HG03135 (cell line): ENCODE measurements at regions not wholly inside any gene's neighbourhood (a gene's known extent, or its start where the extent isn't known, plus 50 kb on each side); places are given as distances from the start of the nearest gene placed in this dataset.
"Not testable (repeated sequence)": the region's sequence is repeated elsewhere in the genome, so short reads cannot be mapped to it uniquely, and the experiment has no call there.

Experiments used
- ATAC-seq: cut with Tn5 transposase; IDR thresholded peaks from one replicate; pipeline ENCODE4 v1.9.1; 2021; ENCODE audit warnings: mild to moderate bottlenecking, moderate library complexity; ENCODE audit not compliant: unreplicated experiment

DNA sequence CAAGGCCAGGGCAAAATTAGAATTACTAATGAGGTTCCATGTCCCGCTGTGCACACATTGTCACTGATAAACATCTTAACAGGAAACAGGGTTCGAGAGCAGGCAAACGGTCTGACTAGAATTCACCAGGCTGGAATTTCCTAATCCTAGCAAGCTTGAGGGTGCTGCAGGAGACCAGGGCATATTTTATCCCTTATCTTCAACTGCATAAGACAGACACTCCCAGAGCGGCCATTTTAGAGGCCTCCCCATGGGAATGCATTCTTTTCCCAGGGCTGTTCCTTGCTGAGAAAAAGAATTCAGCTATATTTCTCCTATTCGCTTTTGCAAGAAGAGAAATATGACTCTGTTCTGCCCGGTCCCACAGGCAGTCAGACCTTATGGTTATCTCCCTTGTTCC lies 282.5 kb upstream of the TACR3 start:
- ATAC-seq, result not testable (repeated sequence)

DNA sequence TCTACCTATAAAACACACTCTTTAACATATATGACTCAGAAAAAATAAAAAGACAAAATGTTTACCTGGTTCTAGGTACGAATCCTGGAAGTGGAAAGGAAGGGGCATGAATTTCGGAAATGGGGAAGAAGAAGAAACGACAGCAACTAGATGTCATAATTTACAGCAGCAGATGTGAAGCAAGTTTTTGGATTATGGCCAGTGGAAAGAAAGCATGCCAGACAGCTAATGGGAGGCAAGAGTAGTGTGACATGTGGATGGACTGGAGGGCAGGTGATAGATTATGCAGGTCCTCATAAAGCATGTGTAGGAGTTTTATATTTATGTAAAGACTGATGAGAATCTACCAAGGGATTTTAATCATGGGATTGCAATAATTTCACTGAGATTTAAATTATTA lies 279.0 kb upstream of the TACR3 start:
- ATAC-seq, result no peak

DNA sequence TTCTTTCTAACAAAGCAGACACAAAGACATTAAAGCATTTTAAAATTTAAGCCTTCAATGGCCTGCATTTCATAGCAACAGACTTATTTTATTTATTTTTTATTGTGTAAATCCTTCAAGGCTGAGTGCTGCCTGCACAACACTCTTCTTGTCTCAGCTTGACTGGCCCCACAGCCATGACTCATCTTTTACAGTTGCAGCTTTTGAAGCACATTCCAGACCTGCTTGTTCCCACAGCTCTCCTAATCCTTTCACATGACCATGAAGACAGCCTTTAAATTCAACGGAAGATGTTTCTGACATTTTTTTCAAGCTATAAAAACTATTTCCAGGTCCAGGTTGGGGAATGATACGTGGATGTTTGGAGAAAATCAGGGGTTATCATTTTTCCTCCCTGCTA lies 276.9 kb upstream of the TACR3 start:
- no peak for ATAC-seq

DNA sequence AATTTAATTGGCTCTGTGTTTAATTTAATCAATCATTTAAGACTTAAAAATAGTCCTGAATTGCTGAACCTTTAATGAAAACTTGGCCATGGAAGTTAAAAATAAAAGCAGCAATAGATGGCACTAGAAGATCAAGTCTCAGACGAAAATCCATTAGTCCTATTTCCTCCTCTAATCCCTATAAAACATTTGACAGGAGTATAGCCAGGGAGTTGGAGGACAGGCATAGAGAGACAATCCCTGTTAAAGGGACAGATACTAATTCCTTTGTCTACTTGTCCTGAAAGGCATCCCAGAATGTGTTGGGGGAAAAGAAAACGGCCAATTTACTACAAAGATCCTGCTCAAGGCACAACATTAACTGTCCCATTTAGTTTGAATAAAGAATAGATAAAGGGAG lies 276.3 kb upstream of the TACR3 start:
- no peak for ATAC-seq

DNA sequence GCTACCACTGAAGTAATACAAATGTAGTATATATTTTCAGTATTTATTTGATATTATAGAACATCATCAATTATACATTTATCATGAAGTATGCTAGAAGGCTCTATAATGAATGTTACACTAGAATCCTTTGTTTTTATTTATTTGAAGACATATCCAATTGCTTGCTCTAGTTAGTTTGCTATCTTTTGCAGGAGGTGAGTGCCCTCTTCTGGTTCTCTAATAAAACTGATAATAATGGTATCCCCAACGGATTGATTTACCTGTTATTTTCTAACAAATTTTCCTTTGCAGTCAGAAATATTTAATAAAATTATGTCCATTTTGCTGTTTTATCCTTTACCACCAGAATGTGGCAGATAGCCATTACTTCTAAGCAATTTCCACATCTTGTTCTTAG lies 274.3 kb upstream of the TACR3 start:
- ATAC-seq, result no peak

DNA sequence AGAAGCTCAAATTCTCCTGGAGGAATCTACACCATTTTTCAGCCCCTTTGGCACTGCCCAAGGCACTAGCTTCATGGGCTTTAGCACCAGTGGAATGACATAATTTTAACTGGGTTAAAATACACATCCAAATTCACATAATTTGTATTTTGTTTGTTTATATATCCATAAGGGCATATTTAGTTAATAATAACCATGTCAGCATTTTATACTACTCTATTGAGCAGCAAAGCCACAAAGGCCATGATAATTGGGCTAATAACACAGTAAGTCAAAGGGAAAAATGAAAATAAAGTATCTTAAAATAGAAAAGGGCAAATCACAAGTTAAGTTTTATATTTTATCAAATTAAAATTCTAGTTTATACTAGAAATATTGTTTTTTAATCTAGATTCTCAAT lies 262.7 kb upstream of the TACR3 start:
- ATAC-seq, result no peak

DNA sequence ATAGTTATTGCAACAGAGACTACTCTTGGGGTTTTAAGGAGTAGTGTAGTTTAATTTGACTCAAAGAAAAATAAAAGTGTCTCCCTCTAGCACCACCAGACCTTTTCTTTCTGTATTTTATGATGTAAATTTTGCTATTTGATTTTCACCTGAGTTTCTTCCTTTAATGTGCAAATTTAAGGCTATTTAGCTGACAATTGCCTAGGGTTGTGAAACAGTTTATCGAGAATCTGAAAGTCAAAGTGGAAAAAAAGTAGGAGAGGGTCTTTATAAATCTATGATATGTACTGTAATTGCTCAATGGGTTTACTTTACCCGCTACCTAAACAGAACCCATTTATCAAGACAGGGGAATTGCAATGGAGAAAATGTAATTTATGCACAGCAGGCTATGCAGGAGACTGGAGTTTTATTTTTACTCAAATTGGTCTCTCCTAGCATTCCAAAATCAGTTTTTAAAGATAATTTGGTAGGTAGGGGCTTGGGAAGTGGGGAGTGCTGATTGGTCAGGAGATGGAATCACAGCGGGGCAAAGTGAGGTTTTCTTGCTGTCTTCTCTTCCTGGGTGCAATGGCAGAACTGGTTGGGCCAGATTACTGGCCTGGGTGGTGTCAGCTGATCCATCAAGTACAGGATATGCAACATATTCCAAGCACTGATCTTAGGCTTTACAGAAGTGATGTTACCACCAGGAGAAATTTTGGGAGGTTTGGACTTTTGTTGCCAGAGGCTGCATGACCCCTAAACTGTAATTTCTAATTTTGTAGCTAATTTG lies 228.6 kb upstream of the TACR3 start:
- no peak for ATAC-seq

DNA sequence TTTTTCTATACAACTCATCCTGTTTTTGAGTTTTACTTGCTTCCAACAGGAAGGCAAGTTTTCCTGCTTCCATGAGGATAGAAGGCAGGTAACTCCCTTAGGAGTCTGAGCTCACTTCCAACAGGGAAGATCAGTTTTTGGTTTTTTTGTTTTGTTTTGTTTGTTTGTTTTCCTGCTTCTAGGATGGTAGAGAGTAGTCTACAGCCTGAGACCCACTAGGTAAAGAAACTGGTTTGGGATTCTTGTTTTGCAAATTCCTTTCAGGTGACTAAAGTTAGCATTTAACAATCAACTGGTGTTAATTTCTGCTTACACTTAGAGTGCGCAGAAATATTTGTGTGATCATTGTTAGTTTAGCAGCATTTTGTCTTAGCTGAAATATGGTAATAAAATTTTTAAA lies 227.8 kb upstream of the TACR3 start:
- ATAC-seq, result no peak

DNA sequence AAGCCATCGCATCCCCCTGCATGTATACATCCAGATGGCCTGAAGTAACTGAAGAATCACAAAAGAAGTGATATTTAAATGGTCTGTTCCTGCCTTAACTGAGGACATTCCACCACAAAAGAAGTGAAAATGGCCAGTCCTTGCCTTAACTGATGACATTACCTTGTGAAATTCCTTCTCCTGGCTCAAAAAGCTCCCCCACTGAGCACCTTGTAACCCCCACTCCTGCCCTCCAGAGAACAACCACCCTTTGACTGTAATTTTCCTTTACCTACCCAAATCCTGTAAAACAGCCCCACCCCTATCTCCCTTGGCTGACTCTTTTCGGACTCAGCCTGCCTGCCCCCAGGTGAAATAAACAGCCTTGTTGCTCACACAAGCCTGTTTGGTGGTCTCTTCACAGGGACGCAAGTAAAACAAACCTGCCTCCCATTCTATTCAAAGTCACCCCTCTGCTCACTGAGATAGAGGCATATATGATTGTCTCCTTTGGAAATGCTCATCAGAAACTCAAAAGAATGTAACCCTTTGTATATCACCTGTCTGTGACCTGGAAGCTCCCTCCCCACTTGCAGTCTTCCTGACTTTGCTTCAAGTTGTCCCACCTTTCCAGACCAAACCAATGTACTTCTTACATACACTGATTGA lies 227.0 kb upstream of the TACR3 start:
- ATAC-seq, result not testable (repeated sequence)

DNA sequence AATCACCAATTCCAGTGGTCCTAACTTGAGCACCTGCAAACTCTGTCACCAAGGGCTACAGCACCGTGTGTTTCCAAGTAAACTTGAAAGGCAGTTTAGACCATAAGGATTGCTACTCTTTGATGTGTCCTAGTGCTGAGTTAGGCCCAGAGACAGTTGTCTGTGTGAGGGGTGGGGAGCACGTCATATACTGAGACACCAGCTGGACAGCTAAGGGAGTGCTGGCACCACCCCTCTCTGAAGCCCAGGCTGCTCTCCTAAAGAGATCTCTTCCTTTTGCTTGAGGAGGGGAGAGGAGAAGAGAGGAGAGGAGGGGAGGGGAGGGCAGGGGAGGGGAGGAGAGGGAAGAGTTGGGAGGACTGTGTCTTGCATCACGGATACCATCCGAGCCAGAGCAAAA lies 218.7 kb upstream of the TACR3 start:
- no peak for ATAC-seq

DNA sequence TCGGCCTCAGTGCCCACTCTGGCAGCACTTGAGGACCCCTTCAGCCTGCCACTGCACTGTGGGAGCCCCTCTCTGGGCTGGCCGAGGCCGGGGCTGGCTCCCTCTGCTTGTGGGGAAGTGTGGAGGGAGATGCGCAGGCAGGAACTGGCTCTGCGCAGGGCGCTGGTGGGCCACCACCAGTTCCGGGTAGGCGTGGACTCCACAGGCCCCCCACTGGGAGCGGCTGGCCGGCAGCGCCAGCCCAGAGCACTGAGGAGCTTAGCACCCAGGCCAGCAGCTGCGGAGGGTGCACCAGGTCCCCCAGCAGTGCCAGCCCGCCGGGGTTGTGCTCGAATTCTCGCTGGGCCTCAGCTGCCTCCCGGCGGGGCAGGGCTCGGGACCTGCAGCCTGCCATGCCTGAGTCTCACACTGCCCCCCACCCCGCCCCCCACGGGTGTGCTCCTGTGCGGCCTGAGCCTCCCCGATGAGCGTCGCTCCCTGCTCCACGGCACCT lies 216.9 kb upstream of the TACR3 start:
- no peak for ATAC-seq

DNA sequence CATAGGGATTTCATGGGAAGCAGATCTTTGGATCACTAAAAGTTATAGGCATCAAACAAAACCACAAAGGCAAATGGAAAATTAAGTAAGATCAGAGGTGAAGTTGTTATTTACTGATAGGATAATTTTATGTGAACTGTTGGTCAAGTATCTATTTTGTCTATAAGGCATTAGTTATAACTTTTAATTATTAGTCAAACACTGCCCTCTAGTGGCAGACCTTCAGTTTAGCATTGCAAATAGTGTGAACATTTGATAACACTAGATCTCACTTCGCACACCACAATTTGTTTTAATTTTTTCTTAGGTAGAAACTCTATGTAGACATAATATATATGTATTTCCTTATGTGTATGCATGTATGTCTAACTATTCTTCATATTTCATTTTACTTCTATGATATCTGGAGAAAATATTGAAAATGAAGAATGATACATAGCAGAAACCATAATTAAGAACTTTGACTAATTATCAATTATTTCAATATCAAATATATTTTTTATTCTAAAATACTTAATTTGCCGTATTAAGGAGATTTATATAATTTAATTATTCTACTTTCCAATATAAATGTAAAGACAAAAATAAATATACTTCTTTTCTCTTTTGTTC lies 214.5 kb upstream of the TACR3 start:
- peak; percentile 73 for ATAC-seq

DNA sequence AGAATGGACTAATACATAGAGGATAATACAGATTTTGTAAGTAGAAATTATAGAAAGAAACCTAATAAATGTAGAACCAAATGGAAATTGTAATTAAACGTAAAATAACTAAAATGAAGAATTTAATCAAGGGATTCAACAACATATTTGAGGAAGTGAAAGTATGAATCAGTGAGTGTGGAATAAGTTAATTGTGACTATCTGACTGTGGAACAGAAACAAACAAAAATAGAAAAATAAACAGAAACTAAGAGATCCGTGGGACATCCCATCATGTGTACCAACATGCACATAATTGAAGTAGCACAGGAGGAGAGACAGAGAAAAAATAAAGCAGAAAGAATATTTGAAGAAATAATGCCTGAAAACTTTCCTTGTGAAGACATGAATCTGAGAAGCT lies 208.6 kb upstream of the TACR3 start:
- no peak for ATAC-seq

DNA sequence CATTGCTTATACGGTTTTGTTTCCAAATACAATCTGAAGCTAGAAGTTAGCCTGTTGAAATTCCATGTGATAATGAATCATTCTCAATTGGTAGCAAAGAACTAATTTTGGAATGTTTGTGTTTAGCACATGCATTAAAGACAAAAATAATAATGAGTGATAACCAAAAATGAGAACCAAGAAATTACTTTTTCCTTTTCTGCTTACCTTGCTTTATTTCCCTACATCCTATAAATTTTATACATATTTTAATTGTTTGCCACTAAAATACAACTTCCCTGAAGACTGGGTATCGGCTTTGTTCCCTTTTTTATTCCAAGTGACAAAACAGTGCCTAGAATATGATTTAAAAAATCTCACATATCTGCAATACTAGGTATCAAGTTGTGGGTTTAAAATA lies 203.8 kb upstream of the TACR3 start:
- no peak for ATAC-seq

DNA sequence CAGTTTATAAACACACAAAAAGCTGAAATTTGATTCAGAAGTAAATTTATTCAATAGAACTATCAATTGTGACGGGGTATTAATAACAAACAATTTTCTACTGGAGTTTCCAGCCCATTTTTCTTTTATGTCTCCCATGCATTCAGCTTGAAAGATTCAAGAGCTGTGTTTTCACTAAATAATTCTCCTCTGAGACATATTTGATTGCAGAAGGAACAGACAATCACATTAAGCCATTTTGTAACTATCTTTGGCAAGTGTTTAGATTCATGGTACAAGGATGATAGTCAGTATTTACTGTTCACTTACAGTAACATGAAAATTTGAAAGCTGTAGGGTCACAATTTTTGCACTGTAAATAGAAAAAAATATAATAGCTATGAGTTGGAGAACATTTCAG lies 198.4 kb upstream of the TACR3 start:
- ATAC-seq, result no peak

DNA sequence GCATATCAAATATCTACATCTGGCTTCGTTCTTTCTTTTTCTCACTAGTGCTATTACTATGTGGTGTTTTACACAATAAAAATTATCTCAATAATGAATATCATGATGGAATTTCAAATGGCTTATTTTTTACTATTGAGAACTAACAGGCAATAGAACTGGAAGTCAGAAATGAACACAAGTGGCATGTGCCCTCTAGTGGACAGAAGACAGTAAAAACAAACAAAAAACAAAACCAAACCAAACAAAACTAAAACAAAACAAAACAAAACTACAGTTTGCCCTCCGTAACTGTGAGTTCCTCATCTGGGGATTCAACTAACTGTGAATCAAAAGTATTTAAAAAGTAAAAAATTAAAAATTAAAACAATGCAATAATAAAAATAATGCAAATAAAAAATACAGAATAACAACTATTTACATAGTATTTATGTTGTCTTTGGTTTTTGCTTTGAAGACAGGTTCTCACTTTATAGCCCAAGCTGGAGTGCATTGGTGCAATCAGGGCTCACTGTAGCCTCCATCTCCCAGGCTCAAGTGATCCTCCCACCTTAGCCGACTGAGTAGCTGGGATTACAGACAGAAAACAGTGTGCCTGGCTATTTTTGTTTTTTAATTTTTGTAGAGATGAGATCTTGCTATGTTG lies 195.6 kb upstream of the TACR3 start:
- peak; percentile 92 for ATAC-seq

DNA sequence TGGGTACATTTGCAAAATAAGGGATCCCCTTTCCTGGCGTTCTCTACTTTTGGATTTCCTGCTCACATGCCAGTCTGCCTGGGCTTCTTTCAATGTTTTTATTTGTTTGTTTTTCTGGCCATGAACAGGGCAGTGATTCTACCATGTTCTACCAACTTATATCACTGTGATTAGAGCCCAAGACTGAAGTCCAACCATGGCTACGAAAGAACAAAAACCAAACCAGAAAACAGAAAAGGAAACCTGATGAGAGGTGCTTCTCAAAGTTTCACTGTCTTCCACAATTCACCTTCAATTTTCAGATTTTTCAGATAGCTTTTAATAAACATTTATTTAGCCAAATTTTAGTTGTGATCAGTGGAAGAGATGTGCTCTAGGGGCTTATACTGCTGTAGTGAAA lies 187.6 kb upstream of the TACR3 start:
- no peak for ATAC-seq

DNA sequence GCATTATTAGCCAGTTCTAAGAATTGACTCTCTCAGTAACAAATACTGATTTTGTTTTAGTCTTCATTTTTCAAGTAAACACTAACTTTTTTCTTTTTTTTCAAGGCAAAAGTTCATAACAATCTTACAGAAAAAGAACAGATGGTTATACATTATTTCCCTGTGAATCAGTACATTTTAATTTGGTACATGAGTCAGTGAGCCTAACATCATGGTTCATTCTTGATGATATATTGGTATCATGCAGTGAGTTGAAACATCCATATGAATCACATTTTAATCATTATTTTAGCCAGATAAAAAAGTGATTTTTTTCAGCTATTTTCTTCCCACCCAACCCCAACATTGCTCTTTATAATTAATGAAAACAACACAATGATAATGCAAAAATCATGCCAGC lies 184.3 kb upstream of the TACR3 start:
- no peak for ATAC-seq

DNA sequence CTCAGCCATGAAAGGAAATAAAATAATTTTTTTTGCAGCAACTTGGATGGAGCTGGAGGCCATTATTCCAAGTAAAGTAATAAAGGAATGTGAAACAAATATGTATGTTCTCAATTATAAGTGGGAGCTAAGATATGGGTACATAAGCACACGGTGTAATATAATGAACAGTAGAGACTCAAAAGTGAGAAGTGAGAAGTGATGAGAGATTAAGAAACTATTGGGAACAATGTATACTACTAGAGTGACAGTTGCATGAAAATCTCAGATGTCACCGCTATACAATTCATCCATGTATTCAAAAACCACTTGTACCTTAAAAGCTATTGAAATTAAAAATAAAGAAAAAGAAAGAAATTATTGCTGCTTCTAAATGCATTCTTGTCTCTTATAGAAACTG lies 182.9 kb upstream of the TACR3 start:
- no peak for ATAC-seq

DNA sequence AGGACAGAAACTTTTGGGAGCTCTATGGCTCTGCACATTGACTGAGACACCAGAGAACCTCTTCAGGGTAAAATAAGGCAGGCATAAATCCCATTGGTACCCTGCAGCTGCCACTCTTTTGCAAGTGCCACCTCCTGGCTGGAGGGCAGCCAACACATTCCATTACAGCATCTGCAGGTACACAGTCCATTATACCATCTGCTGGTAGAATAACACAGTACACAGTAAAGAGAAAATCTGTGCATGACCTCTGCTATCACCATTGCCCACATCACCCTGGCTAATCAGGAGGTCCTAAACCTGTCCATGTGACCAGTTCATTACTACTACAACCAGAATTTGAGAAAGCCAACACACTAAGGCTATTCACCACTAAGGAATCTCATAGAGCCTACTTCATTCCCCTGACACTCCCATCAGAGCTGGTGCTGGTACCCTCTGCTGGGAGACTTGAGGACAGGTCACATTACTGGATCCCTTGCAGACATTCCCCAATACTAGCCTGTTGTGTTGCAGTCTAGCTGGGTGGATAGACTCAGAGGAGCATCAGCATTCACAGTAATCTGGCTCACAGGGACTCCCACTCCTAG lies 176.2 kb upstream of the TACR3 start:
- no peak for ATAC-seq

DNA sequence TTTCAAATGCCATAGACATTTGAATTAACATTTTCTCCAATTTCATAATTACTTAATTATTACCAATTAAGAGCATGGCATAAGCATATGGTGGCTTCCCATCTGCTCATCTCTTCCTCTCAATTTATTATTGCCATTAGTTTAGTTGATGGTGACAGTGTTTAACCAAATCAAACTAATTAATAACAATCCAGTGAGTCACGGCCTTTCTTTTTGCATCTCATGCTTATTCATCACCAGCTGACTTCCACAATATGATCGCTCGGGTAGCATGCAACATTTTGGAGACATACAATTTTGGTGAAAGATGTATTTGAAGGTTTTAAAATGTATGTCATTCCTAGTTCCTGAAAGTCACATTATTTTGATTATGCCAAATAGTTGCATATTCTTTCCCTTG lies 172.8 kb upstream of the TACR3 start:
- ATAC-seq, result no peak
